Spleen (tissue), 7 donors: ENCODE measurements at regions not wholly inside any gene's neighbourhood (a gene's known extent, or its start where the extent isn't known, plus 50 kb on each side); places are given as distances from the start of the nearest gene placed in this dataset.

Source experiments
- CTCF ChIP-seq, 11 experiments: fragments of 200-600 bp in 7 of 11; fragments of 450-650 bp in 4 of 11; sonication (generic) in 4 of 11; IDR thresholded peaks in 8 of 11; conservative IDR thresholded peaks in 3 of 11; 1 replicate in 7 of 11; 2 replicates in 4 of 11; pipeline versions ENCODE4 v1.4.0 to v1.8.0; 2016 to 2021; ENCODE audit warnings: antibody characterized with exemption in 11 of 11, inconsistent platforms in 4 of 11, mild to moderate bottlenecking in 1 of 11
- POLR2A ChIP-seq, 3 donors: fragments of 450-650 bp; IDR thresholded peaks; one replicate each; pipeline ENCODE4 v1.5.1; 2017; ENCODE audit warnings: antibody characterized with exemption in 3 of 3, mild to moderate bottlenecking in 1 of 3
- donor health status: DM: no; HTN: no; CAD: no; lungs with moderate emphysema.
- donor health status: DM: no; HTN: no; CAD: no.
- donor health status: DM: no; HTN: no; CAD: no.

DNA sequence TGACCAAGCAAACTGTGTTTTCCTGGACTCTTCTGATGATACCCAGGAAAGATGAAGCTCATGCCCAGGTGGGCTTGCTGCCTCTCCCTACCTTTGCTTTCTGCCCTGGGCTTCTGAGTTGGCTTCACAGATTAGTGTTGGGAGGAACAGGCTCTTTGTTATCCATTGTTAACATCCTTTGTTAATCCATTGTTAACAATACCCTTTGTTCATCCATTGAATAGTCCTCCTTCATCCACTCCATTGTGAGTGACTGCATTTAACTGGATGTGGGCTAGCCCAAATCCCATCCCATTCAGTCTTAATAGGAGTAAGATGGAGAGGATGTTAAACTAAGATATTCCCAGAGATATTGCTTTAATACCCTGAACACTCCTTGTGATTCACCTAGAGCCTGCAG is 199.0 kb upstream of the LNX1 start:
- TF ChIP-seq POLR2A (IDR thresholded peaks at IDR 0.05) (no peak), CTCF (IDR thresholded peaks at IDR 0.05 in 8 of 11, conservative IDR thresholded peaks at IDR 0.05 in 3 of 11) (no peak)
